ENCODE measurements at regions not wholly inside any gene's neighbourhood (a gene's known extent, or its start where the extent isn't known, plus 50 kb on each side); places are given as distances from the start of the nearest gene placed in this dataset.
"Not testable (repeated sequence)": the region's sequence is repeated elsewhere in the genome, so short reads cannot be mapped to it uniquely, and the experiment has no call there.

DNA sequence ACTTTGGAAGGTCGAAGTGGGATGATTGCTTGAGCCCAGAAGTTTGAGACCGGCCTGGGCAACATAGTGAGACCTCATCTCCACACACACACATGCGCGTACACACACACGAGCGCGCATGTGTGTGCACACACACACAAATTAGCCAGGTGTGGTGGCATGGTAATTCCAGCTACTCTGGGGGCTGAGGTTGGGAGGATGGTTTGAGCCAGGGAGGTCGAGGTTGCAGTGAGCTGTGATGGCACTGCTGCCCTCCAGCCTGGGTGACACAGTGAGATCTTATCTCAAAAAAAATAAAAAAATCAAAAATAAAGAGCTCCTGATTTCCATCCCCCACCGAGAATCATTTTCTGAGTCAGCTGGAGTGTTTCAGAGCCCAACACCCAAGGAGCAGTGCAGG lies 261.5 kb upstream of the PLGLB2 start:
- H4K20me1 ChIP-seq (ENCODE audit: insufficient read depth); H3K27me3 ChIP-seq (ENCODE audit: insufficient read depth, low read length); H3K9me3 ChIP-seq (ENCODE audit: control insufficient read depth in 1 of 2, insufficient read depth in 1 of 2, low read depth in 1 of 2, low read length in 2 of 2); DNase-seq (ENCODE audit: low read depth, low spot score); intact Hi-C loops (cut with micrococcal nuclease); H3K36me3 ChIP-seq (ENCODE audit: control insufficient read depth in 1 of 2, insufficient read depth in 2 of 2, low read length in 2 of 2); H2AFZ ChIP-seq (ENCODE audit: low read depth, low read length, poor library complexity, severe bottlenecking); H3K4me3 ChIP-seq (replicated peaks in 1 of 2; ENCODE audit: low read depth in 1 of 2, low read length in 2 of 2); H3K27ac ChIP-seq (ENCODE audit: low read depth, low read length); BruUV-seq (replicated peaks); POLR2A ChIA-PET; H3K9me2 ChIP-seq (ENCODE audit: insufficient read depth); CTCF ChIA-PET; H3K9ac ChIP-seq (ENCODE audit: low read length); RAD21 ChIA-PET (ENCODE audit: low non-redundant PET in 1 of 2, low total read pairs in 2 of 2, uncharacterized antibody in 2 of 2, unreplicated experiment in 2 of 2): not testable (repeated sequence)
- Histone ChIP-seq H3K4me2 (ENCODE audit: low read length) (peak overlapping the region; percentile 21; the same call in 1 of the 2 replicates), H3K79me2 (ENCODE audit: insufficient read depth, low read length) (peaks cover 41% of the 10 kb centered on the region), H3K4me1 (ENCODE audit: control insufficient read depth in 1 of 2, insufficient read depth in 2 of 2, low read length in 2 of 2) (peaks cover 6 to 15% of the 10 kb centered on the region in 2 experiments)
- peak; percentile 8; the same call in 1 of the 2 replicates for ATAC-seq

DNA sequence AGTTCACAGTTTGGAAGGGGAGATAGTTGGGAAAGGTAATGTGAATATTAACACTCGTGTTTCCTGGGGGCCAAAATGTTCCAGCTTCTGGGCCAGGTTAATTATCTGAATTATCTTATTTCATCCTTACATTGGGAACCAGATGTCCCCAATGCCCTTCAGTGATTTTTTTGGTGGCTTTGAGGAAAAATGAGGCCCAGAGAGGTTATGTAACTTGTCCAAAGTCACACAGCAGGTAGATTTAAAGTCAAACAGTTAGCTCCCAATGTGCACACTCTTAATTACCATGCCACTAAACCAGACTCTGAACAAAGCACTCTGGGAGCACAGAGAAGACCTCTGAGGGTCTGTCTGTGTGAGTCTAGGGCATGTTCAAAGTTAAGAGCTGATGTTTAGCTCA lies 259.9 kb upstream of the PLGLB2 start:
- intact Hi-C loops (cut with micrococcal nuclease); DNase-seq (ENCODE audit: low read depth, low spot score); H3K9me2 ChIP-seq (ENCODE audit: insufficient read depth); H4K20me1 ChIP-seq (ENCODE audit: insufficient read depth); H3K27ac ChIP-seq (ENCODE audit: low read depth, low read length); BruUV-seq (replicated peaks); H3K9me3 ChIP-seq (ENCODE audit: control insufficient read depth in 1 of 2, insufficient read depth in 1 of 2, low read depth in 1 of 2, low read length in 2 of 2); H3K4me3 ChIP-seq (replicated peaks in 1 of 2; ENCODE audit: low read depth in 1 of 2, low read length in 2 of 2); H3K9ac ChIP-seq (ENCODE audit: low read length); POLR2A ChIA-PET; ATAC-seq; H2AFZ ChIP-seq (ENCODE audit: low read depth, low read length, poor library complexity, severe bottlenecking); H3K4me2 ChIP-seq (ENCODE audit: low read length); RAD21 ChIA-PET (ENCODE audit: low non-redundant PET in 1 of 2, low total read pairs in 2 of 2, uncharacterized antibody in 2 of 2, unreplicated experiment in 2 of 2); H3K27me3 ChIP-seq (ENCODE audit: insufficient read depth, low read length); CTCF ChIA-PET; H3K4me1 ChIP-seq (ENCODE audit: control insufficient read depth in 1 of 2, insufficient read depth in 2 of 2, low read length in 2 of 2); H3K36me3 ChIP-seq (ENCODE audit: control insufficient read depth in 1 of 2, insufficient read depth in 2 of 2, low read length in 2 of 2): not testable (repeated sequence)
- peaks cover 37% of the 10 kb centered on the region for H3K79me2 ChIP-seq (ENCODE audit: insufficient read depth, low read length)

- H3K4me2 ChIP-seq (ENCODE audit: low read length); H3K36me3 ChIP-seq (ENCODE audit: control insufficient read depth in 1 of 2, insufficient read depth in 2 of 2, low read length in 2 of 2); POLR2A ChIA-PET; CTCF ChIA-PET; DNase-seq (ENCODE audit: low read depth, low spot score); BruUV-seq (replicated peaks); ATAC-seq; H3K9me3 ChIP-seq (ENCODE audit: control insufficient read depth in 1 of 2, insufficient read depth in 1 of 2, low read depth in 1 of 2, low read length in 2 of 2); H3K9ac ChIP-seq (ENCODE audit: low read length); H3K27me3 ChIP-seq (ENCODE audit: insufficient read depth, low read length); H3K4me3 ChIP-seq (replicated peaks in 1 of 2; ENCODE audit: low read depth in 1 of 2, low read length in 2 of 2); RAD21 ChIA-PET (ENCODE audit: low non-redundant PET in 1 of 2, low total read pairs in 2 of 2, uncharacterized antibody in 2 of 2, unreplicated experiment in 2 of 2); H2AFZ ChIP-seq (ENCODE audit: low read depth, low read length, poor library complexity, severe bottlenecking); intact Hi-C loops (cut with micrococcal nuclease); H3K4me1 ChIP-seq (ENCODE audit: control insufficient read depth in 1 of 2, insufficient read depth in 2 of 2, low read length in 2 of 2); H3K27ac ChIP-seq (ENCODE audit: low read depth, low read length); H4K20me1 ChIP-seq (ENCODE audit: insufficient read depth); H3K9me2 ChIP-seq (ENCODE audit: insufficient read depth): not testable (repeated sequence)
- H3K79me2 ChIP-seq (ENCODE audit: insufficient read depth, low read length) = peaks cover 35% of the 10 kb centered on the region
Measured at GRCh38 chr2:87488991-87489390, 258.9 kb upstream of the PLGLB2 start.

GRCh38 chr2:87494846-87495245 lies 253.0 kb upstream of the PLGLB2 start:
- H3K9me3 ChIP-seq (ENCODE audit: control insufficient read depth in 1 of 2, insufficient read depth in 1 of 2, low read depth in 1 of 2, low read length in 2 of 2); CTCF ChIA-PET; H3K4me3 ChIP-seq (replicated peaks in 1 of 2; ENCODE audit: low read depth in 1 of 2, low read length in 2 of 2); H3K27ac ChIP-seq (ENCODE audit: low read depth, low read length); H3K4me2 ChIP-seq (ENCODE audit: low read length); H3K36me3 ChIP-seq (ENCODE audit: control insufficient read depth in 1 of 2, insufficient read depth in 2 of 2, low read length in 2 of 2); H3K9ac ChIP-seq (ENCODE audit: low read length); BruUV-seq (replicated peaks); H3K27me3 ChIP-seq (ENCODE audit: insufficient read depth, low read length); intact Hi-C loops (cut with micrococcal nuclease); ATAC-seq; H3K4me1 ChIP-seq (ENCODE audit: control insufficient read depth in 1 of 2, insufficient read depth in 2 of 2, low read length in 2 of 2); H2AFZ ChIP-seq (ENCODE audit: low read depth, low read length, poor library complexity, severe bottlenecking); H4K20me1 ChIP-seq (ENCODE audit: insufficient read depth); H3K9me2 ChIP-seq (ENCODE audit: insufficient read depth); RAD21 ChIA-PET (ENCODE audit: low non-redundant PET in 1 of 2, low total read pairs in 2 of 2, uncharacterized antibody in 2 of 2, unreplicated experiment in 2 of 2); POLR2A ChIA-PET; DNase-seq (ENCODE audit: low read depth, low spot score): not testable (repeated sequence)
- H3K79me2 ChIP-seq (ENCODE audit: insufficient read depth, low read length) = peaks cover 27% of the 10 kb centered on the region

DNA sequence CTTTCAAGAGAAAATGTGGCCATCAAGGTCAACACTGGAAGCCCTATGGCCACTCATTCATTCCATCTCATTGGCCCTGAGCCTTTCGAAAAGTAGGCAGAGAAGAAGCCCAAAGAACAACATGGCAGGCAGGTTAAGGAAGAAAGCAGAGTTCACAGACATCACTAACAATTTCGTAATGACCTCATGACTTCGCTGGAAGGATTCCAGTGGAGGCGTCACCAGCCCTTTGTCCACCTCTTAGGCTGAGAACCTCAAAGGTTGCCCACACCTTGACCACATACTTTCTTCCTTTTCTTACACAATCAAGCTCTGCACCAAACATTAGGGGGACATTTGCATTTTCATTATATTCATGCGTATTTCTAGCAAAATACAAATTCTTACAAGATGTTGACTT lies 252.4 kb upstream of the PLGLB2 start:
- H2AFZ ChIP-seq (ENCODE audit: low read depth, low read length, poor library complexity, severe bottlenecking); H3K4me3 ChIP-seq (replicated peaks in 1 of 2; ENCODE audit: low read depth in 1 of 2, low read length in 2 of 2); RAD21 ChIA-PET (ENCODE audit: low non-redundant PET in 1 of 2, low total read pairs in 2 of 2, uncharacterized antibody in 2 of 2, unreplicated experiment in 2 of 2); BruUV-seq (replicated peaks); H3K4me1 ChIP-seq (ENCODE audit: control insufficient read depth in 1 of 2, insufficient read depth in 2 of 2, low read length in 2 of 2); H4K20me1 ChIP-seq (ENCODE audit: insufficient read depth); ATAC-seq; H3K36me3 ChIP-seq (ENCODE audit: control insufficient read depth in 1 of 2, insufficient read depth in 2 of 2, low read length in 2 of 2); H3K4me2 ChIP-seq (ENCODE audit: low read length); DNase-seq (ENCODE audit: low read depth, low spot score); POLR2A ChIA-PET; CTCF ChIA-PET; intact Hi-C loops (cut with micrococcal nuclease); H3K9me3 ChIP-seq (ENCODE audit: control insufficient read depth in 1 of 2, insufficient read depth in 1 of 2, low read depth in 1 of 2, low read length in 2 of 2); H3K27ac ChIP-seq (ENCODE audit: low read depth, low read length); H3K9me2 ChIP-seq (ENCODE audit: insufficient read depth); H3K27me3 ChIP-seq (ENCODE audit: insufficient read depth, low read length); H3K9ac ChIP-seq (ENCODE audit: low read length): not testable (repeated sequence)
- H3K79me2 ChIP-seq (ENCODE audit: insufficient read depth, low read length) = peaks cover 33% of the 10 kb centered on the region
